B cell (primary cell): ENCODE measurements at regions not wholly inside any gene's neighbourhood (a gene's known extent, or its start where the extent isn't known, plus 50 kb on each side); places are given as distances from the start of the nearest gene placed in this dataset.

Experiments used
- ATAC-seq: fragments of 200-7000 bp; cut with Tn5 transposase; one replicate; pipeline ENCODE4 v1.10.0; 2021; ENCODE audit warnings: low read depth, mild to moderate bottlenecking, moderate number of reproducible peaks, moderate library complexity
- CTCF ChIA-PET: fragments of 350-600 bp; sonication (Branson Sonifier 250); formaldehyde crosslinking; loops from one replicate; lab custom pipeline; 2021; ENCODE audit warnings: antibody characterized with exemption, inconsistent platforms; lab: Charles Lee
- POLR2A ChIA-PET: fragments of 350-600 bp; sonication (Branson Sonifier 250); formaldehyde crosslinking; loops from one replicate; lab custom pipeline; 2021; ENCODE audit warnings: antibody characterized with exemption; lab: Charles Lee
- DNase-seq: peaks from one replicate; pipeline ENCODE4 v3.0.0; 2013
- H2AFZ ChIP-seq: 2 replicates; pipeline ENCODE4 v1.6.1; 2012; ENCODE audit warnings: mild to moderate bottlenecking, low read depth, low read length; ENCODE audit not compliant: insufficient read depth, poor library complexity, severe bottlenecking
- H3K27ac ChIP-seq, 2 donors: 1 replicate in 1 of 2; 2 replicates in 1 of 2; pipeline ENCODE4 v1.5.1; 2012 to 2013; ENCODE audit warnings: low read length in 2 of 2, mild to moderate bottlenecking in 2 of 2, moderate library complexity in 1 of 2
- H3K27me3 ChIP-seq, 4 experiments: fragments of 200-600 bp in 1 of 4; sonication (generic) in 1 of 4; replicated peaks in 1 of 4; 1 replicate in 2 of 4; 2 replicates in 2 of 4; pipeline versions ENCODE4 v1.6.1 to v1.7.0; 2013 to 2016; ENCODE audit warnings: low read length in 3 of 4, mild to moderate bottlenecking in 2 of 4, mixed read lengths in 1 of 4, moderate library complexity in 1 of 4; ENCODE audit not compliant: insufficient read depth in 4 of 4, control insufficient read depth in 3 of 4; ENCODE audit errors: control extremely low read depth in 1 of 4
- H3K36me3 ChIP-seq, 2 experiments: replicated peaks in 1 of 2; 1 replicate in 1 of 2; 2 replicates in 1 of 2; pipeline versions ENCODE4 v1.6.1 to v1.7.1; 2013; ENCODE audit warnings: low read length in 1 of 2; ENCODE audit not compliant: insufficient read depth in 2 of 2, control insufficient read depth in 1 of 2; ENCODE audit errors: control extremely low read depth in 1 of 2, extremely low read depth in 1 of 2
- H3K4me1 ChIP-seq, 2 donors: fragments of 200-600 bp in 1 of 2; sonication (generic) in 1 of 2; 1 replicate in 1 of 2; 2 replicates in 1 of 2; pipeline versions ENCODE4 v1.5.1 to v1.6.1; 2013 to 2017; ENCODE audit warnings: low read length in 2 of 2; ENCODE audit not compliant: control insufficient read depth in 2 of 2, insufficient read depth in 2 of 2
- H3K4me2 ChIP-seq: replicated peaks from 2 replicates; pipeline ENCODE3; 2012; ENCODE audit warnings: mild to moderate bottlenecking, low read depth, low read length; ENCODE audit not compliant: poor library complexity, severe bottlenecking
- H3K4me3 ChIP-seq, 5 experiments: fragments of 200-600 bp in 1 of 5; sonication (generic) in 1 of 5; 1 replicate in 3 of 5; 2 replicates in 2 of 5; pipeline versions ENCODE4 v1.5.1 to v1.7.0; 2011 to 2016; ENCODE audit warnings: low read length in 4 of 5, mild to moderate bottlenecking in 4 of 5, low read depth in 2 of 5, control low read depth in 1 of 5, moderate library complexity in 1 of 5; ENCODE audit not compliant: insufficient read depth in 1 of 5; ENCODE audit errors: control extremely low read depth in 1 of 5, extremely low read depth in 1 of 5
- H3K79me2 ChIP-seq: fragments of 200-600 bp; sonication (generic); one replicate; pipeline ENCODE4 v1.6.0; 2016; ENCODE audit warnings: low read length; ENCODE audit not compliant: control insufficient read depth, insufficient read depth
- H3K9ac ChIP-seq: fragments of 200-600 bp; sonication (generic); 2 replicates; pipeline ENCODE4 v1.6.1; 2017; ENCODE audit warnings: mild to moderate bottlenecking, low read length, moderate library complexity
- H3K9me3 ChIP-seq, 3 donors: one replicate each; pipeline versions ENCODE4 v1.6.1 to v1.7.1; 2013; ENCODE audit warnings: low read length in 2 of 3; ENCODE audit not compliant: control insufficient read depth in 2 of 3, insufficient read depth in 1 of 3; ENCODE audit errors: control extremely low read depth in 1 of 3
- H4K20me1 ChIP-seq: 2 replicates; pipeline ENCODE4 v1.6.0; 2012; ENCODE audit warnings: mild to moderate bottlenecking, low read length; ENCODE audit not compliant: insufficient read depth, control insufficient read depth, poor library complexity, severe bottlenecking
- H3K27ac Mint-ChIP-seq: one replicate; pipeline ENCODE4 v1.8.0; 2021; ENCODE audit warnings: mixed read lengths
- H3K27me3 Mint-ChIP-seq: one replicate; pipeline ENCODE4 v1.8.0; 2021; ENCODE audit warnings: mixed read lengths
- H3K4me1 Mint-ChIP-seq: one replicate; pipeline ENCODE4 v1.8.0; 2021; ENCODE audit warnings: mixed read lengths
- H3K4me3 Mint-ChIP-seq: one replicate; pipeline ENCODE4 v1.8.0; 2021; ENCODE audit warnings: mixed read lengths
- H3K9me3 Mint-ChIP-seq: one replicate; pipeline ENCODE4 v1.8.0; 2022; ENCODE audit warnings: mixed read lengths; ENCODE audit not compliant: insufficient read depth
- EZH2 ChIP-seq: IDR thresholded peaks from 2 replicates; pipeline ENCODE4 v1.6.1; 2012; ENCODE audit warnings: borderline replicate concordance, low read depth, mild to moderate bottlenecking, moderate library complexity, low read length; ENCODE audit not compliant: insufficient read depth, poor library complexity, severe bottlenecking
- WGBS: methylation state at CpG from one replicate; pipeline ENCODE4 v1.1.5; 2013; ENCODE audit warnings: missing lambda C conversion rate; ENCODE audit not compliant: insufficient coverage; 5-methylcytosine and 5-hydroxymethylcytosine counted together
- intact Hi-C: fragments of 100-400 bp; cut with micrococcal nuclease; formaldehyde crosslinking; loops from one replicate; pipeline ENCODE4 v1.10.0; 2022
- TF ChIP-seq, protein P1 (sequence below): fragments of 200-600 bp; IDR thresholded peaks from one replicate; pipeline ENCODE4 v1.8.0; 2022; ENCODE audit warnings: antibody characterized with exemption, mild to moderate bottlenecking

- Histone ChIP-seq H3K27me3 (no peaks in the 10 kb centered on the region), H3K9ac (no peak overlapping the region), H3K4me3 (no peak overlapping the region), H3K36me3 (no peaks in the 10 kb centered on the region), H3K4me1 (no peaks in the 10 kb centered on the region), H4K20me1 (no peaks in the 10 kb centered on the region), H3K79me2 (no peaks in the 10 kb centered on the region), H3K27ac (no peak overlapping the region), H3K9me3 (no peaks in the 10 kb centered on the region), H2AFZ (no peak overlapping the region), H3K4me2 (no peak overlapping the region)
- POLR2A ChIA-PET, result no interaction called here
- TF ChIP-seq, protein P1, sequence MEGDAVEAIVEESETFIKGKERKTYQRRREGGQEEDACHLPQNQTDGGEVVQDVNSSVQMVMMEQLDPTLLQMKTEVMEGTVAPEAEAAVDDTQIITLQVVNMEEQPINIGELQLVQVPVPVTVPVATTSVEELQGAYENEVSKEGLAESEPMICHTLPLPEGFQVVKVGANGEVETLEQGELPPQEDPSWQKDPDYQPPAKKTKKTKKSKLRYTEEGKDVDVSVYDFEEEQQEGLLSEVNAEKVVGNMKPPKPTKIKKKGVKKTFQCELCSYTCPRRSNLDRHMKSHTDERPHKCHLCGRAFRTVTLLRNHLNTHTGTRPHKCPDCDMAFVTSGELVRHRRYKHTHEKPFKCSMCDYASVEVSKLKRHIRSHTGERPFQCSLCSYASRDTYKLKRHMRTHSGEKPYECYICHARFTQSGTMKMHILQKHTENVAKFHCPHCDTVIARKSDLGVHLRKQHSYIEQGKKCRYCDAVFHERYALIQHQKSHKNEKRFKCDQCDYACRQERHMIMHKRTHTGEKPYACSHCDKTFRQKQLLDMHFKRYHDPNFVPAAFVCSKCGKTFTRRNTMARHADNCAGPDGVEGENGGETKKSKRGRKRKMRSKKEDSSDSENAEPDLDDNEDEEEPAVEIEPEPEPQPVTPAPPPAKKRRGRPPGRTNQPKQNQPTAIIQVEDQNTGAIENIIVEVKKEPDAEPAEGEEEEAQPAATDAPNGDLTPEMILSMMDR, result no peak
- TF ChIP-seq EZH2, result no peak
- no peaks in the 10 kb centered on the region for H3K9me3 Mint-ChIP-seq
- H3K27ac Mint-ChIP-seq, result no peak overlapping the region
- intact Hi-C loops, result no loop called here
- no CpG with 5 or more reads among the region's 1 CpG for WGBS
- CTCF ChIA-PET, result no interaction called here
- H3K4me1 Mint-ChIP-seq, result no peaks in the 10 kb centered on the region
- no peak overlapping the region for H3K4me3 Mint-ChIP-seq
- no peaks in the 10 kb centered on the region for H3K27me3 Mint-ChIP-seq
- ATAC-seq (no peak), DNase-seq (no peak)
These were observed 1626.3 kb upstream of the CELF4 start for GRCh38 chr18:39191931-39192330.

GRCh38 chr18:39191058-39191457 is 1625.5 kb upstream of the CELF4 start:
- ChIA-PET POLR2A (no interaction called here), CTCF (no interaction called here)
- intact Hi-C loops, result no loop called here

More at GRCh38 chr18:39191058-39191457, 1625.5 kb upstream of the CELF4 start:
- no peak for TF ChIP-seq EZH2
- TF ChIP-seq, protein P1, result no peak
- Histone ChIP-seq H3K79me2 (no peaks in the 10 kb centered on the region), H3K27ac (no peak overlapping the region), H3K9ac (no peak overlapping the region), H3K4me2 (no peak overlapping the region), H4K20me1 (no peaks in the 10 kb centered on the region), H3K27me3 (no peaks in the 10 kb centered on the region), H3K4me1 (no peaks in the 10 kb centered on the region), H3K9me3 (no peaks in the 10 kb centered on the region), H3K4me3 (no peak overlapping the region), H2AFZ (no peak overlapping the region), H3K36me3 (no peaks in the 10 kb centered on the region)
- Mint-ChIP-seq H3K9me3 (no peaks in the 10 kb centered on the region), H3K4me1 (no peaks in the 10 kb centered on the region), H3K4me3 (no peak overlapping the region), H3K27me3 (no peaks in the 10 kb centered on the region), H3K27ac (no peak overlapping the region)
- no peak for DNase-seq
- no CpG with 5 or more reads among the region's 2 CpGs for WGBS
- ATAC-seq, result no peak
